Upper lobe of left lung (tissue), 4 donors: ENCODE measurements at regions not wholly inside any gene's neighbourhood (a gene's known extent, or its start where the extent isn't known, plus 50 kb on each side); places are given as distances from the start of the nearest gene placed in this dataset.

Experiments used
- EP300 ChIP-seq, 4 donors: sonication (generic); formaldehyde crosslinking; IDR thresholded peaks; one replicate each; pipeline ENCODE4 v1.5.1; 2017; ENCODE audit warnings: antibody characterized with exemption in 4 of 4, control low read depth in 2 of 4
- POLR2A ChIP-seq, 4 donors: fragments of 450-650 bp; IDR thresholded peaks; one replicate each; pipeline ENCODE4 v1.5.1; 2016 to 2017; ENCODE audit warnings: antibody characterized with exemption in 4 of 4, mild to moderate bottlenecking in 2 of 4
- TF ChIP-seq, protein P1 (sequence below), 6 experiments: fragments of 450-650 bp in 4 of 6; fragments of 200-600 bp in 2 of 6; sonication (generic) in 2 of 6; IDR thresholded peaks; one replicate each; pipeline ENCODE4 v1.5.1; 2016 to 2019; ENCODE audit warnings: antibody characterized with exemption in 6 of 6

DNA sequence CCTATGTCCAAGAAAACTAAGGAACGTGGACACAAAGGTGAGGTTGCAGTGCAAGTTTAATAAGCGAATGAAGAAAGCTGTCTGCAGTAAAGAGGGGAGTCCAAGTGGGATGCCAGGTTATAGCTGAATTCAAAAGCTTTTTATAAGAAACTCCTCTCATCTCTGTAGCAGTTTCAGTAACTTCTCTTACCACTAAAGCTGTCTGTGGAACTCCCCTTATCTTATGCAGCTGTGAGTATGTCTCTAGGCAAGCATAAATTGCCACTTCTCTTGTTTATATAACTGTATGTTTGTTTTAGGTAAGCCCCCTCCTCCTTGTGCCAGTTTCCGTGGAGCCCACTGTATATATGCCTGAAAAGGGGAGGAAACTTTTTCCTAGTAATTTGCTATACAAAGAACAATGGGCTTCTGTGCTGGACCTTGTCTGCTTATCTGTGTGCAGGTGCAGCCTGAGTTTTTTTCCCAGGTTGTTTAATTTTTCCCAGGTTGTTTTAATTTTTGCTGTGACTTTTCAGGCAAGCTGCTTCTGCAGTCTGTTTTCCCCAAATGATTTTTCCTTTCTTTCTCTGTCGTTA is 875.1 kb upstream of the EPHA6 start:
- TF ChIP-seq EP300 (IDR thresholded peaks at IDR 0.05) (no peak), POLR2A (IDR thresholded peaks at IDR 0.05) (no peak)
- TF ChIP-seq, protein P1, sequence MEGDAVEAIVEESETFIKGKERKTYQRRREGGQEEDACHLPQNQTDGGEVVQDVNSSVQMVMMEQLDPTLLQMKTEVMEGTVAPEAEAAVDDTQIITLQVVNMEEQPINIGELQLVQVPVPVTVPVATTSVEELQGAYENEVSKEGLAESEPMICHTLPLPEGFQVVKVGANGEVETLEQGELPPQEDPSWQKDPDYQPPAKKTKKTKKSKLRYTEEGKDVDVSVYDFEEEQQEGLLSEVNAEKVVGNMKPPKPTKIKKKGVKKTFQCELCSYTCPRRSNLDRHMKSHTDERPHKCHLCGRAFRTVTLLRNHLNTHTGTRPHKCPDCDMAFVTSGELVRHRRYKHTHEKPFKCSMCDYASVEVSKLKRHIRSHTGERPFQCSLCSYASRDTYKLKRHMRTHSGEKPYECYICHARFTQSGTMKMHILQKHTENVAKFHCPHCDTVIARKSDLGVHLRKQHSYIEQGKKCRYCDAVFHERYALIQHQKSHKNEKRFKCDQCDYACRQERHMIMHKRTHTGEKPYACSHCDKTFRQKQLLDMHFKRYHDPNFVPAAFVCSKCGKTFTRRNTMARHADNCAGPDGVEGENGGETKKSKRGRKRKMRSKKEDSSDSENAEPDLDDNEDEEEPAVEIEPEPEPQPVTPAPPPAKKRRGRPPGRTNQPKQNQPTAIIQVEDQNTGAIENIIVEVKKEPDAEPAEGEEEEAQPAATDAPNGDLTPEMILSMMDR (IDR thresholded peaks at IDR 0.05), result no peak
